ENCODE measurements at regions not wholly inside any gene's neighbourhood (a gene's known extent, or its start where the extent isn't known, plus 50 kb on each side); places are given as distances from the start of the nearest gene placed in this dataset.
"Not testable (repeated sequence)": the region's sequence is repeated elsewhere in the genome, so short reads cannot be mapped to it uniquely, and the experiment has no call there.

- DNase-seq (ENCODE audit: low spot score) = peak; percentile 55
These were observed 62.6 kb upstream of the CDR2 start for GRCh38 chr16:22436823-22437652.

GRCh38 chr16:22436326-22436822 lies 62.0 kb upstream of the CDR2 start:
- DNase-seq (ENCODE audit: low spot score) = not testable (repeated sequence)

- DNase-seq (ENCODE audit: low spot score) = not testable (repeated sequence)
These were observed 56.9 kb upstream of the CDR2 start for GRCh38 chr16:22431314-22431713.

- DNase-seq (ENCODE audit: low spot score) = no peak
These were observed 54.2 kb upstream of the CDR2 start for GRCh38 chr16:22428654-22429053.

- no peak for DNase-seq (ENCODE audit: low spot score)
These were observed 53.1 kb upstream of the CDR2 start for GRCh38 chr16:22427556-22427955.

GRCh38 chr16:22425847-22426246 lies 51.4 kb upstream of the CDR2 start:
- DNase-seq (ENCODE audit: low spot score) = no peak

GRCh38 chr16:22425036-22425801 lies 50.8 kb upstream of the CDR2 start:
- no peak for DNase-seq (ENCODE audit: low spot score)

- DNase-seq (ENCODE audit: low spot score) = no peak
These were observed 49.9 kb upstream of the CDR2 start for GRCh38 chr16:22424161-22424937.
